ENCODE measurements at regions not wholly inside any gene's neighbourhood (a gene's known extent, or its start where the extent isn't known, plus 50 kb on each side); places are given as distances from the start of the nearest gene placed in this dataset.

- DNase-seq, result no peak
- Histone ChIP-seq H3K27me3 (no peaks in the 10 kb centered on the region), H3K4me1 (no peaks in the 10 kb centered on the region), H3K36me3 (no peaks in the 10 kb centered on the region), H3K27ac (no peak overlapping the region), H3K9me3 (no peaks in the 10 kb centered on the region), H3K4me3 (no peak overlapping the region)
- no peak for ATAC-seq (ENCODE audit: low FRiP score in 2 of 2)
- TF ChIP-seq POLR2A (IDR thresholded peaks at IDR 0.05), result no peak
- TF ChIP-seq EP300 (IDR thresholded peaks at IDR 0.05), result no peak
- TF ChIP-seq CTCF (IDR thresholded peaks at IDR 0.05), result no peak
- no peak for TF ChIP-seq POLR2AphosphoS5 (IDR thresholded peaks at IDR 0.05)
Measured at GRCh38 chr2:144011098-144011497, 508.8 kb downstream of the ZEB2 start.

- WGBS, 2 donors, result 90 to 100% methylated on average over 1 of the region's 1 CpG
- Histone ChIP-seq H3K4me1 (no peaks in the 10 kb centered on the region), H3K4me3 (no peak overlapping the region), H3K36me3 (no peaks in the 10 kb centered on the region), H3K27me3 (no peaks in the 10 kb centered on the region), H3K9me3 (no peaks in the 10 kb centered on the region), H3K27ac (no peak overlapping the region)
- ATAC-seq (ENCODE audit: low FRiP score in 2 of 2) (no peak), DNase-seq (no peak)
- TF ChIP-seq POLR2A (IDR thresholded peaks at IDR 0.05) (no peak), CTCF (IDR thresholded peaks at IDR 0.05) (no peak), POLR2AphosphoS5 (IDR thresholded peaks at IDR 0.05) (no peak)
Measured at GRCh38 chr2:144010096-144010836, 509.7 kb downstream of the ZEB2 start.

GRCh38 chr2:144006139-144006538 is 513.8 kb downstream of the ZEB2 start:
- H3K27ac ChIP-seq, result no peak overlapping the region
- no peaks in the 10 kb centered on the region for H3K36me3 ChIP-seq
- no peak overlapping the region for H3K4me3 ChIP-seq
- H3K4me1 ChIP-seq, result no peaks in the 10 kb centered on the region
- 95 to 97% methylated on average over 7 of the region's 7 CpGs for WGBS, 2 donors
- DNase-seq (no peak), ATAC-seq (ENCODE audit: low FRiP score in 2 of 2) (no peak)
- H3K27me3 ChIP-seq, result no peaks in the 10 kb centered on the region
- TF ChIP-seq POLR2AphosphoS5 (IDR thresholded peaks at IDR 0.05) (no peak), CTCF (IDR thresholded peaks at IDR 0.05) (no peak), POLR2A (IDR thresholded peaks at IDR 0.05) (no peak), EP300 (IDR thresholded peaks at IDR 0.05) (no peak)
- H3K9me3 ChIP-seq, result no peaks in the 10 kb centered on the region

GRCh38 chr2:144004742-144005141 is 515.2 kb downstream of the ZEB2 start:
- no peak overlapping the region for H3K27ac ChIP-seq
- ATAC-seq (ENCODE audit: low FRiP score in 2 of 2) (no peak), DNase-seq (no peak)
- no peaks in the 10 kb centered on the region for H3K9me3 ChIP-seq
- H3K36me3 ChIP-seq, result no peaks in the 10 kb centered on the region
- H3K4me3 ChIP-seq, result no peak overlapping the region
- no peak for TF ChIP-seq POLR2A (IDR thresholded peaks at IDR 0.05)
- H3K4me1 ChIP-seq, result no peaks in the 10 kb centered on the region
- no peaks in the 10 kb centered on the region for H3K27me3 ChIP-seq
- WGBS, 2 donors, result 87 to 89% methylated on average over 9 of the region's 9 CpGs

GRCh38 chr2:144003460-144004075 is 516.4 kb downstream of the ZEB2 start:
- 84% methylated on average over 2 of the region's 2 CpGs for WGBS, 2 donors
- Histone ChIP-seq H3K4me3 (no peak overlapping the region), H3K9me3 (no peaks in the 10 kb centered on the region), H3K27ac (no peak overlapping the region), H3K27me3 (no peaks in the 10 kb centered on the region), H3K4me1 (no peaks in the 10 kb centered on the region), H3K36me3 (no peaks in the 10 kb centered on the region)
- DNase-seq (no peak), ATAC-seq (ENCODE audit: low FRiP score in 2 of 2) (no peak)
- TF ChIP-seq CTCF (IDR thresholded peaks at IDR 0.05) (no peak), POLR2AphosphoS5 (IDR thresholded peaks at IDR 0.05) (no peak)

All from upper lobe of left lung (tissue), 6 donors.